ENCODE measurements at regions not wholly inside any gene's neighbourhood (a gene's known extent, or its start where the extent isn't known, plus 50 kb on each side); places are given as distances from the start of the nearest gene placed in this dataset.
"Not testable (repeated sequence)": the region's sequence is repeated elsewhere in the genome, so short reads cannot be mapped to it uniquely, and the experiment has no call there.

- H4K20me1 ChIP-seq (ENCODE audit: insufficient read depth), result no peaks in the 10 kb centered on the region
- ChIA-PET POLR2A (ENCODE audit: unreplicated experiment) (no interaction called here), CTCF (no interaction called here)
- no peak overlapping the region for H3K27ac ChIP-seq
- no peak overlapping the region for H2AFZ ChIP-seq
- no peaks in the 10 kb centered on the region for H3K4me1 ChIP-seq (replicated peaks; ENCODE audit: insufficient read depth)
- no peak for DNase-seq
- BruUV-seq (replicated peaks), result no TSS peak
- H3K4me2 ChIP-seq, result no peak overlapping the region
- H3K36me3 ChIP-seq (ENCODE audit: low read depth), result no peaks in the 10 kb centered on the region
- no peaks in the 10 kb centered on the region for H3K9me3 ChIP-seq (ENCODE audit: insufficient read depth, low read depth)
- no peak overlapping the region for H3K4me3 ChIP-seq
- no peaks in the 10 kb centered on the region for H3K27me3 ChIP-seq (ENCODE audit: insufficient read depth, low read depth)
- no peaks in the 10 kb centered on the region for H3K79me2 ChIP-seq (ENCODE audit: low read depth)
- no peaks in the 10 kb centered on the region for H3F3A ChIP-seq (ENCODE audit: insufficient read depth, low read depth)
- H3K9me2 ChIP-seq (ENCODE audit: insufficient read depth), result no peaks in the 10 kb centered on the region
- TF ChIP-seq CTCF (conservative IDR thresholded peaks at IDR 0.05), result no peak
- no peak for TF ChIP-seq EZH2 (IDR thresholded peaks at IDR 0.05; ENCODE audit: low read depth)
- intact Hi-C loops (cut with micrococcal nuclease; ENCODE audit: unreplicated experiment), result no loop called here
Observed at GRCh38 chr6:76885861-76886301, 577.4 kb downstream of the HTR1B start.

- no peaks in the 10 kb centered on the region for H3K27me3 ChIP-seq (ENCODE audit: insufficient read depth, low read depth)
- no peaks in the 10 kb centered on the region for H3K79me2 ChIP-seq (ENCODE audit: low read depth)
- intact Hi-C loops (cut with micrococcal nuclease; ENCODE audit: unreplicated experiment), result no loop called here
- no peaks in the 10 kb centered on the region for H3K9me3 ChIP-seq (ENCODE audit: insufficient read depth, low read depth)
- H3K4me3 ChIP-seq, result no peak overlapping the region
- no peaks in the 10 kb centered on the region for H3K4me1 ChIP-seq (replicated peaks; ENCODE audit: insufficient read depth)
- H3K9me2 ChIP-seq (ENCODE audit: insufficient read depth), result no peaks in the 10 kb centered on the region
- no peak overlapping the region for H3K27ac ChIP-seq
- no peak for TF ChIP-seq CTCF (conservative IDR thresholded peaks at IDR 0.05)
- TF ChIP-seq EZH2 (IDR thresholded peaks at IDR 0.05; ENCODE audit: low read depth), result no peak
- ChIA-PET CTCF (no interaction called here), POLR2A (ENCODE audit: unreplicated experiment) (no interaction called here)
- no peak for DNase-seq
- no peaks in the 10 kb centered on the region for H3K36me3 ChIP-seq (ENCODE audit: low read depth)
- no TSS peak for BruUV-seq (replicated peaks)
- no peak overlapping the region for H3K4me2 ChIP-seq
- H3F3A ChIP-seq (ENCODE audit: insufficient read depth, low read depth), result no peaks in the 10 kb centered on the region
- H4K20me1 ChIP-seq (ENCODE audit: insufficient read depth), result no peaks in the 10 kb centered on the region
- H2AFZ ChIP-seq, result no peak overlapping the region
Observed at GRCh38 chr6:76881414-76881813, 581.9 kb downstream of the HTR1B start.

- Histone ChIP-seq H3K27me3 (ENCODE audit: insufficient read depth, low read depth) (no peaks in the 10 kb centered on the region), H3K27ac (no peak overlapping the region), H3K79me2 (ENCODE audit: low read depth) (no peaks in the 10 kb centered on the region), H3K9me3 (ENCODE audit: insufficient read depth, low read depth) (no peaks in the 10 kb centered on the region), H3K4me3 (no peak overlapping the region), H3K4me2 (no peak overlapping the region), H3K36me3 (ENCODE audit: low read depth) (no peaks in the 10 kb centered on the region), H3F3A (ENCODE audit: insufficient read depth, low read depth) (no peaks in the 10 kb centered on the region), H3K9me2 (ENCODE audit: insufficient read depth) (no peaks in the 10 kb centered on the region), H3K4me1 (replicated peaks; ENCODE audit: insufficient read depth) (no peaks in the 10 kb centered on the region), H2AFZ (no peak overlapping the region), H4K20me1 (ENCODE audit: insufficient read depth) (no peaks in the 10 kb centered on the region)
- DNase-seq, result peak; percentile 49 to 64
- ChIA-PET POLR2A (ENCODE audit: unreplicated experiment) (interaction anchor here (0.6 kb wide), 1 partner anchor 1725 kb away, joined by 3 read pairs; no protein-coding TSS in a partner anchor), CTCF (no interaction called here)
- intact Hi-C loops (cut with micrococcal nuclease; ENCODE audit: unreplicated experiment), result loop anchor here (10.0 kb wide), 1 partner anchor 578 kb away; no protein-coding TSS in a partner anchor
- no peak for TF ChIP-seq EZH2 (IDR thresholded peaks at IDR 0.05; ENCODE audit: low read depth)
- peak; percentile 40; the same call in 1 of the 2 replicates for TF ChIP-seq CTCF (conservative IDR thresholded peaks at IDR 0.05)
- BruUV-seq (replicated peaks), result no TSS peak
Observed at GRCh38 chr6:76876922-76877553, 586.3 kb downstream of the HTR1B start.

GRCh38 chr6:76876430-76876829 lies 586.9 kb downstream of the HTR1B start:
- H3K4me1 ChIP-seq (replicated peaks; ENCODE audit: insufficient read depth); BruUV-seq (replicated peaks); H3K27me3 ChIP-seq (ENCODE audit: insufficient read depth, low read depth); H3K9me2 ChIP-seq (ENCODE audit: insufficient read depth); H3F3A ChIP-seq (ENCODE audit: insufficient read depth, low read depth); H3K9me3 ChIP-seq (ENCODE audit: insufficient read depth, low read depth); H2AFZ ChIP-seq; POLR2A ChIA-PET (ENCODE audit: unreplicated experiment); H3K27ac ChIP-seq; H3K36me3 ChIP-seq (ENCODE audit: low read depth); CTCF ChIA-PET; H3K79me2 ChIP-seq (ENCODE audit: low read depth); H4K20me1 ChIP-seq (ENCODE audit: insufficient read depth); H3K4me3 ChIP-seq; H3K4me2 ChIP-seq: not testable (repeated sequence)
- intact Hi-C loops (cut with micrococcal nuclease; ENCODE audit: unreplicated experiment), result loop anchor here (10.0 kb wide), 1 partner anchor 578 kb away; no protein-coding TSS in a partner anchor
- DNase-seq, result peak in 1 of 2 experiments; percentile 51
